Liver (tissue), 8 donors: ENCODE measurements at regions not wholly inside any gene's neighbourhood (a gene's known extent, or its start where the extent isn't known, plus 50 kb on each side); places are given as distances from the start of the nearest gene placed in this dataset.
"Not testable (repeated sequence)": the region's sequence is repeated elsewhere in the genome, so short reads cannot be mapped to it uniquely, and the experiment has no call there.

ENCODE experiments used
- DNase-seq: peaks from one replicate; pipeline ENCODE4 v3.0.0-alpha.2; 2017; ENCODE audit warnings: low spot score
- H3K27ac ChIP-seq, 2 donors: one replicate each; pipeline ENCODE4 v1.7.0; 2013; ENCODE audit warnings: inconsistent platforms in 2 of 2, low read length in 2 of 2, control low read depth in 1 of 2, low read depth in 1 of 2, mild to moderate bottlenecking in 1 of 2
- H3K27me3 ChIP-seq, 4 donors: one replicate each; pipeline versions ENCODE4 v1.6.1 to v1.7.0; 2013; ENCODE audit warnings: low read length in 3 of 4, inconsistent platforms in 1 of 4, mild to moderate bottlenecking in 1 of 4, moderate library complexity in 1 of 4; ENCODE audit not compliant: control insufficient read depth in 4 of 4, insufficient read depth in 4 of 4
- H3K36me3 ChIP-seq, 4 donors: one replicate each; pipeline versions ENCODE4 v1.6.1 to v1.7.0; 2013; ENCODE audit warnings: low read length in 3 of 4, mild to moderate bottlenecking in 3 of 4, low read depth in 1 of 4, moderate library complexity in 1 of 4; ENCODE audit not compliant: control insufficient read depth in 4 of 4, insufficient read depth in 3 of 4
- H3K4me1 ChIP-seq, 4 donors: one replicate each; pipeline versions ENCODE4 v1.6.1 to v1.7.0; 2013; ENCODE audit warnings: low read length in 3 of 4, mild to moderate bottlenecking in 3 of 4, moderate library complexity in 1 of 4; ENCODE audit not compliant: control insufficient read depth in 4 of 4, insufficient read depth in 4 of 4
- H3K4me3 ChIP-seq, 3 donors: one replicate each; pipeline versions ENCODE4 v1.6.1 to v1.7.0; 2013; ENCODE audit warnings: low read length in 3 of 3, control low read depth in 1 of 3, low read depth in 1 of 3, mild to moderate bottlenecking in 1 of 3
- H3K9ac ChIP-seq, 2 donors: one replicate each; pipeline ENCODE4 v1.7.0; 2013; ENCODE audit warnings: low read length in 2 of 2, mild to moderate bottlenecking in 2 of 2, moderate library complexity in 2 of 2, control low read depth in 1 of 2, low read depth in 1 of 2
- H3K9me3 ChIP-seq, 4 donors: one replicate each; pipeline versions ENCODE4 v1.6.1 to v1.7.0; 2013; ENCODE audit warnings: low read length in 3 of 4; ENCODE audit not compliant: control insufficient read depth in 4 of 4
- ATF3 ChIP-seq: IDR thresholded peaks from 2 replicates; pipeline ENCODE4 v1.6.1; 2016; ENCODE audit warnings: antibody characterized with exemption
- CTCF ChIP-seq: fragments of 150-350 bp; IDR thresholded peaks from 2 replicates; pipeline ENCODE4 v1.5.1; 2017; ENCODE audit warnings: improper control_type of control experiment, low read depth, low read length; ENCODE audit not compliant: missing input control
- EGR1 ChIP-seq, 2 donors: IDR thresholded peaks; 2 replicates each; pipeline ENCODE4 v1.6.1; 2016 to 2018; ENCODE audit warnings: antibody characterized with exemption in 2 of 2, low read depth in 2 of 2
- FOXA1 ChIP-seq: IDR thresholded peaks from 2 replicates; pipeline ENCODE4 v1.6.1; 2016; ENCODE audit warnings: antibody characterized with exemption
- FOXA2 ChIP-seq: IDR thresholded peaks from 2 replicates; pipeline ENCODE4 v1.6.1; 2016; ENCODE audit warnings: antibody characterized with exemption
- GABPA ChIP-seq, 2 donors: IDR thresholded peaks in 1 of 2; conservative IDR thresholded peaks in 1 of 2; 2 replicates each; pipeline ENCODE4 v1.6.1; 2016; ENCODE audit warnings: antibody characterized with exemption in 2 of 2, mild to moderate bottlenecking in 1 of 2, moderate library complexity in 1 of 2
- HNF4G ChIP-seq: IDR thresholded peaks from 2 replicates; pipeline ENCODE4 v1.6.1; 2016; ENCODE audit warnings: antibody characterized with exemption
- JUND ChIP-seq, 2 donors: IDR thresholded peaks; 2 replicates each; pipeline ENCODE4 v1.6.1; 2016; ENCODE audit warnings: antibody characterized with exemption in 2 of 2
- RAD21 ChIP-seq, 2 donors: IDR thresholded peaks; 2 replicates each; pipeline ENCODE4 v1.6.1; 2016; ENCODE audit warnings: antibody characterized with exemption in 2 of 2, mild to moderate bottlenecking in 2 of 2
- RXRA ChIP-seq, 2 donors: IDR thresholded peaks; 2 replicates each; pipeline ENCODE4 v1.6.1; 2017 to 2018; ENCODE audit warnings: antibody characterized with exemption in 2 of 2, mild to moderate bottlenecking in 1 of 2
- SP1 ChIP-seq: IDR thresholded peaks from 2 replicates; pipeline ENCODE4 v1.6.1; 2018; ENCODE audit warnings: antibody characterized with exemption, mild to moderate bottlenecking
- TAF1 ChIP-seq: conservative IDR thresholded peaks from 2 replicates; pipeline ENCODE4 v1.6.1; 2016; ENCODE audit warnings: antibody characterized with exemption, mild to moderate bottlenecking
- ZBTB33 ChIP-seq: IDR thresholded peaks from 2 replicates; pipeline ENCODE4 v1.6.1; 2016; ENCODE audit warnings: antibody characterized with exemption
- WGBS: extraction: QIAGEN DNeasy Blood & Tissue Kit; methylation state at CpG from one replicate; pipeline ENCODE4 v1.1.7; 2013; 5-methylcytosine and 5-hydroxymethylcytosine counted together
- donor health status: healthy.
- donor health status: healthy.
- donor health status: healthy.
- donor health status: healthy.
- donor health status: healthy.

- WGBS = 97% methylated on average over 1 of the region's 1 CpG
Measured at GRCh38 chr18:44359741-44360140, 320.9 kb upstream of the SETBP1 start.

GRCh38 chr18:44362213-44362612 is 318.5 kb upstream of the SETBP1 start:
- not testable (repeated sequence) for H3K4me1 ChIP-seq, H3K36me3 ChIP-seq, H3K9ac ChIP-seq, H3K27ac ChIP-seq, H3K27me3 ChIP-seq, H3K4me3 ChIP-seq, DNase-seq, H3K9me3 ChIP-seq
- 98% methylated on average over 1 of the region's 1 CpG for WGBS

More at GRCh38 chr18:44359741-44360140, 320.9 kb upstream of the SETBP1 start:
- H3K27me3 ChIP-seq, H3K4me1 ChIP-seq, H3K4me3 ChIP-seq, DNase-seq, H3K9ac ChIP-seq, H3K27ac ChIP-seq, H3K36me3 ChIP-seq, H3K9me3 ChIP-seq: not testable (repeated sequence)

GRCh38 chr18:44370861-44371260 is 309.8 kb upstream of the SETBP1 start:
- 29% methylated on average over 1 of the region's 1 CpG for WGBS
- DNase-seq = no peak
- Histone ChIP-seq H3K27ac (no peak overlapping the region), H3K4me3 (no peak overlapping the region), H3K9ac (no peak overlapping the region), H3K9me3 (peaks cover 2 to 6% (median 3%) of the 10 kb centered on the region in 4 donors), H3K4me1 (no peaks in the 10 kb centered on the region), H3K36me3 (no peaks in the 10 kb centered on the region), H3K27me3 (peaks cover 0 to 3% (median under 1%) of the 10 kb centered on the region in 4 donors)
- TF ChIP-seq EGR1 (IDR thresholded peaks at IDR 0.05; ENCODE audit: low read depth in 2 of 2) (no peak), GABPA (IDR thresholded peaks at IDR 0.05 in 1 of 2, conservative IDR thresholded peaks at IDR 0.05 in 1 of 2) (no peak), JUND (IDR thresholded peaks at IDR 0.05) (no peak), TAF1 (no peak), RXRA (IDR thresholded peaks at IDR 0.05) (no peak), RAD21 (IDR thresholded peaks at IDR 0.05) (no peak), FOXA1 (no peak), SP1 (no peak), ZBTB33 (no peak), HNF4G (no peak), CTCF (no peak), ATF3 (no peak), FOXA2 (no peak)
